ENCODE measurements at regions not wholly inside any gene's neighbourhood (a gene's known extent, or its start where the extent isn't known, plus 50 kb on each side); places are given as distances from the start of the nearest gene placed in this dataset.

DNA sequence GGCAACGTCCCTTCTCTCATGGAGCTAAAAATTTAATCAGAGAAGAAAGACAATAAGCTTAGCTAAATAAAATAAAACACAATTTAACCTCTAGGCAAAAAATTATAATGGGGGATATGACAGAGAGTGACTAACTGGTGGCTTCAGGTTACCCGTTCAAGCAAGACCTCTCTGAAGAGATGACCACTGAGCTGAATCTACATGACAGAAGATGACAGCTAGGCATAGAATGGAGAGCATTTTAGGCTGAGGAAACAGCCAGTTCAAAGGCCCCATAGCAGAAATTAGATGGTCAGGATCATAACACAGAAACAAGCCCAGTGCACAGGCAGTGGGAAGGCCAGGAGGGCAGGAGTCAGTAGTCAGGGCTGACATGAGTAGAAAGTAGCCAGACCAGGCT is 1094.3 kb downstream of the VRK1 start:
- Histone ChIP-seq H3K27ac (ENCODE audit: low read length) (no peak overlapping the region), H3K27me3 (ENCODE audit: control insufficient read depth, insufficient read depth) (no peaks in the 10 kb centered on the region), H3K4me1 (ENCODE audit: control insufficient read depth, insufficient read depth, low read length) (no peaks in the 10 kb centered on the region), H3K9me3 (ENCODE audit: control insufficient read depth, low read length) (no peaks in the 10 kb centered on the region), H3K4me3 (ENCODE audit: low read length) (no peak overlapping the region)
- ATAC-seq (no peak), DNase-seq (no peak)
- intact Hi-C loops (cut with DNase I), result no loop called here
- 66% methylated on average over 2 of the region's 2 CpGs for WGBS

DNA sequence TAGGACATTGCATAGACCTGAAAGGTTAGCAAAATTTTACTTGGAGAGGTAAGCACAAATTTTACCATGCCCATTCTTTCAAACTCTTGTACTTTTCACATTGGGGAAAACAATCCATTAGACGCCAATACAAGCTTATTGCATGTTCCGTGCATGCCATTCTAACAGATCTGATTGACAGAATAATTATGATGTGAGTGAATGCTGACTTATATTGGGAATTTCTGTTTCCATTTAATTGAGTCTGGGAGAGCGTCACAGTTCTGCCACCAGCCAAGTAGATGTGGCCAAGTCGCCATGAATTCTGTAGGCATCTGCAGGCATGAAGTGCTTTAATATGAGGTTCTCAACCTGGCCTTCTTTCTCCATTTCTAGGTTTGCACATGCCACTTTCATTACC is 1097.4 kb downstream of the VRK1 start:
- H3K9me3 ChIP-seq (ENCODE audit: control insufficient read depth, low read length), result no peaks in the 10 kb centered on the region
- H3K27me3 ChIP-seq (ENCODE audit: control insufficient read depth, insufficient read depth), result no peaks in the 10 kb centered on the region
- intact Hi-C loops (cut with DNase I), result no loop called here
- 90% methylated on average over 4 of the region's 4 CpGs for WGBS
- ATAC-seq (no peak), DNase-seq (no peak)
- H3K4me1 ChIP-seq (ENCODE audit: control insufficient read depth, insufficient read depth, low read length), result no peaks in the 10 kb centered on the region
- H3K4me3 ChIP-seq (ENCODE audit: low read length), result no peak overlapping the region
- no peak overlapping the region for H3K27ac ChIP-seq (ENCODE audit: low read length)

DNA sequence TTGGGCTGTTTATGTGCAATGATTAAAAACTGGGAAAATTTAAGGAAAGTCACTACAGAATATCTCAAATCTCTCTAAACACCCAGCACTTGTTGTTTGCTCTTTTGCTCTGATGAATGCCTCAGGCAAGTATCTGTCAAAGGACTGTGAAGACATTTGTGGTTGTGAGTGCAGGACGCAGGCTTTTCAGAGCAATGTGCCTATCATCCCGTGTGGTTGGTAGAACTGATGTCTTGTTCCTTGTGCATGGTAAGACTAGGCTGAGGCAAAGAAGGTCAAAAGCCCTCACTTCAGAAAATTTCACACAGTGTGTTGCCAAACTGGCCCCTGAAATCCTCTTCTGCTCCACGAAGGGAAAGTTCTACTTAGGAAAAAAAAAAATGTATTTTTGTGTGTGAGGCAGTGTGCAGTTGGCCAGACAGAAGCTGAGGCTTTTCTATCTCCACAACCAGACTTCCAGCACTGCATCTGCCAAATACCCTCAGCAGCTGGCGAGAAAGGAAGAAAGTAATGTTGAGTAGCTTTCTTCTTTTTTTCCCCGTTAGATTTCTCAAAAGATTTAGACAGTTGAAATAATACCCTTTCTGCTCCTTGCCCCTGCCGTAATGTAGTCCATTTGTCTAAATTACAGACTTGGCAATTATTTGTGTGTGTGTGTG is 1103.1 kb downstream of the VRK1 start:
- H3K27me3 ChIP-seq (ENCODE audit: control insufficient read depth, insufficient read depth), result no peaks in the 10 kb centered on the region
- ATAC-seq, result no peak
- no peaks in the 10 kb centered on the region for H3K9me3 ChIP-seq (ENCODE audit: control insufficient read depth, low read length)
- intact Hi-C loops (cut with DNase I), result no loop called here
- no peak overlapping the region for H3K4me3 ChIP-seq (ENCODE audit: low read length)
- H3K4me1 ChIP-seq (ENCODE audit: control insufficient read depth, insufficient read depth, low read length), result no peaks in the 10 kb centered on the region
- H3K27ac ChIP-seq (ENCODE audit: low read length), result no peak overlapping the region
- DNase-seq, result no peak
- WGBS, result 39% methylated on average over 6 of the region's 6 CpGs

DNA sequence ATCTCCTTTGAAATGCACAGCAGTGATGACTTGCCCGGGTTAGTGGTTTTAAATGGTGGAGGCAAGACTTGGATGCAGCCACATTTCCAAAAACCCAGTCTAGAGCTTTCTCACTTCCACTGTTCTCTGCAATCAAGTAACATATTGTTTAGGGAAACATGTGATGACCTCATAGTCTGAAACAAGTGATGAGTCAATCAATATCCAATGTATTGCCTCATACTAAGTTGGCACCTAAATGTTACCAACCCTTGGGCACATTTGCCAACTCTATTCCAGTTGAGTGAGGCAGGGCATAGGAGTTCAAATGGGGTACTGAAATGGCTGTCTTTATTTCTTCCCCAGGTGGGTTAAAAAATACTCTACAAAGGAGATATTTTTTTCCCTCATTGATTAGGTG is 1105.4 kb downstream of the VRK1 start:
- ATAC-seq (no peak), DNase-seq (no peak)
- H3K9me3 ChIP-seq (ENCODE audit: control insufficient read depth, low read length), result no peaks in the 10 kb centered on the region
- H3K4me3 ChIP-seq (ENCODE audit: low read length), result no peak overlapping the region
- H3K27ac ChIP-seq (ENCODE audit: low read length), result no peak overlapping the region
- H3K27me3 ChIP-seq (ENCODE audit: control insufficient read depth, insufficient read depth), result no peaks in the 10 kb centered on the region
- 87% methylated on average over 1 of the region's 1 CpG for WGBS
- H3K4me1 ChIP-seq (ENCODE audit: control insufficient read depth, insufficient read depth, low read length), result no peaks in the 10 kb centered on the region
- intact Hi-C loops (cut with DNase I), result no loop called here

DNA sequence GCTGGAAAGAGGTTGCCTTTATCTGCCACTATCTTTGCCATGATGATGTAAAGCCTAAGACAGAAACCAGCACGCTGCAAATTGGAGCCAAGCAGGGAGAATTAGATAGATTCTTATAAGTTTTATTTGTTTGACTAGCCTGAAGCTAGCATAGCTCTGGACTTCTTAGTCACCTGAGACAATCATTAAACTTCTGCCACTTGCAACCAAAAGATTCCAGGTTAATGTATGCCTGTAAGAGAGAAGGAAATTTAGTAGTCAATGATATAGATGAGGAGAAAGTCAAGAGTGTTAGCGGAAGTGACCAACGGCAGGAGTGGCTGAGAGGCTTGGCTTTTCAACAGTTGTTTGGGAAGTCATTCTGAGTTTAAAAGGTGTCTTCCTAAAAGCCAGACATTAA is 1106.6 kb downstream of the VRK1 start:
- no peak overlapping the region for H3K4me3 ChIP-seq (ENCODE audit: low read length)
- WGBS, result 51% methylated on average over 3 of the region's 3 CpGs
- intact Hi-C loops (cut with DNase I), result no loop called here
- no peak for DNase-seq
- H3K9me3 ChIP-seq (ENCODE audit: control insufficient read depth, low read length), result no peaks in the 10 kb centered on the region
- no peak overlapping the region for H3K27ac ChIP-seq (ENCODE audit: low read length)
- no peaks in the 10 kb centered on the region for H3K4me1 ChIP-seq (ENCODE audit: control insufficient read depth, insufficient read depth, low read length)
- no peaks in the 10 kb centered on the region for H3K27me3 ChIP-seq (ENCODE audit: control insufficient read depth, insufficient read depth)
- ATAC-seq, result no peak

DNA sequence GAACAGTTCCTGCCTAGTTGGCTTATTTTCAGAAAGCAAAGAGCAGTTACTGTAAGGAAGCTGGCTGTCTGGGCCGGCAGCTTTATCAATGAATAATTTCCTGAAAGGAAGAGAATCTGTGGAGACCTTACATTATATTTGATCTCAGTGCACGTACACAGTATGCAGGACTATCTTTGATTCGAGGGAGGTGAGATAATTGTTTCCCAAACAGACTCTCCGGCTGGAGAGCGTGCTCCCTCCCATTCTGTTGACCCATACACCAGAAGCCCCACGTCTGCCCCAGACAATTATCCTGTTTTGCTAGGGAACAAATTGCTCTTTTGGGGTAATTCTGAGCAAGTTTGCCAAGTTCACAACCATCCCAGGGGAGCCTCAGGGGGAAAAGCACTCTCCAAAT is 1115.0 kb downstream of the VRK1 start:
- Histone ChIP-seq H3K4me1 (ENCODE audit: control insufficient read depth, insufficient read depth, low read length) (no peaks in the 10 kb centered on the region), H3K4me3 (ENCODE audit: low read length) (no peak overlapping the region), H3K27ac (ENCODE audit: low read length) (no peak overlapping the region), H3K27me3 (ENCODE audit: control insufficient read depth, insufficient read depth) (no peaks in the 10 kb centered on the region), H3K9me3 (ENCODE audit: control insufficient read depth, low read length) (no peaks in the 10 kb centered on the region)
- no peak for DNase-seq
- ATAC-seq, result no peak
- intact Hi-C loops (cut with DNase I), result no loop called here
- 33% methylated on average over 6 of the region's 6 CpGs for WGBS

DNA sequence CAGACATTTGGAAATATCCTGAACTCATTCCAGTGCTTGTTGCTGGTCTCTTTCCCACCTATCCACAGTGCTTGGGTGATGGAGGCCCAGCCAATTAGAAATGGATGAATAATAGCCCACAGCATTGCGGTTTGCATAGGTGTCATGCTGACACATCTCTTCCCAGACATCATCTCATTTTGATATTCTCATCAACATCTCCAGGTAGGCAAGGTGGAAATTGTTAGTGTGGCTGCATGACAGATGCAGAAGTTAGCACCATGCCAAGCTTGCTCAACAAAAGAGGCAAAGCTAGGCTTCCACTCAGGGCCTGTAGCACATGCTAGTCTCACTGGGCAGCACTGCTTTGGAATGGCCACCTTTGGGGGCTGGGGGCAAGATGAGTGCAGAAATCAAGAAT is 1118.9 kb downstream of the VRK1 start:
- no peaks in the 10 kb centered on the region for H3K27me3 ChIP-seq (ENCODE audit: control insufficient read depth, insufficient read depth)
- 88% methylated on average over 1 of the region's 1 CpG for WGBS
- H3K27ac ChIP-seq (ENCODE audit: low read length), result no peak overlapping the region
- no peak overlapping the region for H3K4me3 ChIP-seq (ENCODE audit: low read length)
- ATAC-seq, result no peak
- intact Hi-C loops (cut with DNase I), result no loop called here
- H3K9me3 ChIP-seq (ENCODE audit: control insufficient read depth, low read length), result no peaks in the 10 kb centered on the region
- H3K4me1 ChIP-seq (ENCODE audit: control insufficient read depth, insufficient read depth, low read length), result no peaks in the 10 kb centered on the region
- DNase-seq, result no peak

DNA sequence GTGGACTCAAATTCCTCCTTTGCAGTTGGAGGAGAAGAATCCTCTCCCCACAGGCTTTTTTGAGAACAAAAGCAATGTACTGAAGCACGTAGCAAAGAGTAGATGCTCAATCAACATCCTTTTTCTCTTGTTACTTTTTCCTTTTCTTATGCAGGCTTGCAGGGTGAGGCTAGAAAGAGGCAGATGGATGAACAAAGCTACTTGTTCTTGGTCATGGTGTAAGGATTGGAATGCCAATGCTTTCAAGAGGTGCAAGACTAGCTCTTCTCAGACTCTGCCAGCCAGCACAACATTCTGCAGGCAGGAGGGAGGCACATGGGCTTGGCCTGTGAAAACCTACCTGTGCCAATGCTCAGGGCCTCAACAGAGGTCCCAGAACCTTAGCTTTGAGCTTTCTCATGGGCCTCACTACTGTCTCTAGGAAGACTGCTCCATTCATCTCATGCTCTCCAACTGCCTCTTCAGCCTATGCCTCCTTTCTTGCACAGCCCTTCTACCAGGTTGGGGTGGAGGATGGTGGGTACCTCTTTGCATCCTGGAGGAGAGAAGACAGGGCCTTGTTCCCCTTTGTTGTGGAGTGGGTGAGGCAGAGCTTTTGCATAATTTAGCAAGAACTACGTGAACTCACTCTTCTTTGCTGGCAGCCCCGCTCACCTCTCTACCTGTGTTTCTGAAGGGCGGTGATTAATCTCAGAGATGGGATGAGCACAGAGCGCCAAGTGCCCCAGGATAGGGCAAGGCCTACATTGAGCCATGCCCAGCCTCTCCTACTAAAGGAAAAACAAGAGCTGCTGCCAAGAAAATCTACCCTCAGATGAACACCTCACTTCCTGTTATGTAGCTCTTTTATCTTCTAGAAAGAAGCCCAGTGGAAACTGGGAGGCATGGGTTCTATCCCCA is 1119.7 kb downstream of the VRK1 start:
- intact Hi-C loops (cut with DNase I), result no loop called here
- H3K9me3 ChIP-seq (ENCODE audit: control insufficient read depth, low read length), result no peaks in the 10 kb centered on the region
- 87% methylated on average over 5 of the region's 5 CpGs for WGBS

DNA sequence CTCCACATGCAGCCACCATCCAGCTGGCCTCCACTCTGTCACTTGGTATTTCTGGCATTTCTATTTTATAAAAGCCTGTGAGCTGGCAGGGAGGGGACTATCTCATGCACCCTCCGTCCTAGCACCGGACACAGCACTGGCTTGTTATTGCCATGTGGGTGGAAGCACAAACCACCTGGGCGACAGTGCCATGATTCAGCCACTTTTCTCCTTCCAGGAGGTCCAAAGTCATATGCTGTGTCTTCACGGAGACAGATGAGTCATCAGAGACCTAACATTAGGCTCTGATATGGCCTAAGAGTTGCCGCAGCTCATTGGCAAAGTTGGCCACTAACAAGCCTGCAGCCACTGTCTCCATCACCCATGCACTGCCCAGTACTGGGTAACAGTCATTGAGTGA is 1123.0 kb downstream of the VRK1 start:
- 84% methylated on average over 5 of the region's 5 CpGs for WGBS
- H3K9me3 ChIP-seq (ENCODE audit: control insufficient read depth, low read length), result no peaks in the 10 kb centered on the region
- H3K4me3 ChIP-seq (ENCODE audit: low read length), result no peak overlapping the region
- H3K27ac ChIP-seq (ENCODE audit: low read length), result no peak overlapping the region
- DNase-seq, result no peak
- H3K4me1 ChIP-seq (ENCODE audit: control insufficient read depth, insufficient read depth, low read length), result no peaks in the 10 kb centered on the region
- no peaks in the 10 kb centered on the region for H3K27me3 ChIP-seq (ENCODE audit: control insufficient read depth, insufficient read depth)
- intact Hi-C loops (cut with DNase I), result no loop called here
- ATAC-seq, result no peak

More for the DNA sequence above, 1119.7 kb downstream of the VRK1 start:
- Histone ChIP-seq H3K4me3 (ENCODE audit: low read length) (no peak overlapping the region), H3K27ac (ENCODE audit: low read length) (no peak overlapping the region), H3K4me1 (ENCODE audit: control insufficient read depth, insufficient read depth, low read length) (no peaks in the 10 kb centered on the region), H3K27me3 (ENCODE audit: control insufficient read depth, insufficient read depth) (no peaks in the 10 kb centered on the region)
- ATAC-seq (no peak), DNase-seq (no peak)

DNA sequence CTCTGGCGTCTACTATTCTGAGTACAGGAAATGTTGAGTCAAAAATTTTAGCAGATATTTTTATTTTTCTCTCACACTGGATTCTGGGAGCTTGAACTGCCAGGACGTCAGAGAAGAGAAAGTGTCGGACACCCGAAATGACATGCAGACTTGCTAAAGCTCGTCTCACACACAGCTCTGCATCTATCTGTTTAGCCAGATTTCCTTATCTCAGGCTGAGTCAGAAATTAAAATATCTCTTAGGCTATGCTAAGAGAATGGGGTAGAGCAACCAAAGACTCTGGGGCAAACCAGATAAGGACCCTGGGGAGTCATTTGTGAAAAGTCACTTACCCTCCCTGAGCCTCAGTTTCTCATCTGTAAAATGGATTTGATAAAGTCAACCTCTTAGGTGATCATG is 1124.1 kb downstream of the VRK1 start:
- Histone ChIP-seq H3K27me3 (ENCODE audit: control insufficient read depth, insufficient read depth) (no peaks in the 10 kb centered on the region), H3K9me3 (ENCODE audit: control insufficient read depth, low read length) (no peaks in the 10 kb centered on the region), H3K27ac (ENCODE audit: low read length) (no peak overlapping the region), H3K4me3 (ENCODE audit: low read length) (no peak overlapping the region), H3K4me1 (ENCODE audit: control insufficient read depth, insufficient read depth, low read length) (no peaks in the 10 kb centered on the region)
- DNase-seq (no peak), ATAC-seq (no peak)
- intact Hi-C loops (cut with DNase I), result no loop called here
- WGBS, result 20% methylated on average over 5 of the region's 5 CpGs

DNA sequence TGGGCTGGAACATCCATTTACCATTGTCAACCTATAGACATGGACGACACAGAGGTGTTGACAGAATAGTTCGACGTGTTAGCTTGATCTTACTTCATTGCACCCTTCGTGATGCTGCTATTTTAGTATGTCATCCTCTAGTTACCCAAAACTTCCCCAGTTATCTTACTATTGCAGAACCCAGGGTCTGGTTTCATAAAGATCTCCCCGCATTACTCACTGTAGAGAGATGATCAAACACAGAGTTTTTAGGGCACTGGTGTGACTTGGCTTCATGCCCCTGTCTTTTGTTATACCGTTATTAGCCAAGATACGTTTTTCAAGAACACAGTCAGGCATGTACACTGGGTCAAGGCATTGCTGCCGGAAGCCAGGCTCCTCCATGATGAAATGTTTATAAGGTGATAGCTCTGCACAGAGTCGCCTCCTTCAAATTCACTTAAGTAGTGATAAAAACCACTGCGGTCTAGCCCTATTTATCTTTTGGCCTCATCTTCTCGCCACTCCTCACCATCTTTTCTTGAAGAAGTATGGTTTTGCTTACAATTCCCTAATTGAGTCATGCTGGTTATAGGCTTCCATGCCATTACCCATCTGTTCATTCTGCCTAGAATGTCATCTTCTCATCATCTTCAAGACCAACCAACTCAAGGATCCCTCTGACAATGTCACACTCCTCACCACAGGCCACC is 1127.9 kb downstream of the VRK1 start:
- intact Hi-C loops (cut with DNase I), result no loop called here
- no peak for ATAC-seq
- Histone ChIP-seq H3K9me3 (ENCODE audit: control insufficient read depth, low read length) (no peaks in the 10 kb centered on the region), H3K4me3 (ENCODE audit: low read length) (no peak overlapping the region), H3K27ac (ENCODE audit: low read length) (no peak overlapping the region), H3K4me1 (ENCODE audit: control insufficient read depth, insufficient read depth, low read length) (no peaks in the 10 kb centered on the region), H3K27me3 (ENCODE audit: control insufficient read depth, insufficient read depth) (no peaks in the 10 kb centered on the region)
- no peak for DNase-seq
- 62% methylated on average over 11 of the region's 11 CpGs for WGBS
